B cell (primary cell): ENCODE measurements at regions not wholly inside any gene's neighbourhood (a gene's known extent, or its start where the extent isn't known, plus 50 kb on each side); places are given as distances from the start of the nearest gene placed in this dataset.

Source experiments
- ATAC-seq: fragments of 200-7000 bp; cut with Tn5 transposase; one replicate; pipeline ENCODE4 v1.10.0; 2021; ENCODE audit warnings: low read depth, mild to moderate bottlenecking, moderate number of reproducible peaks, moderate library complexity
- CTCF ChIA-PET: fragments of 350-600 bp; sonication (Branson Sonifier 250); formaldehyde crosslinking; loops from one replicate; lab custom pipeline; 2021; ENCODE audit warnings: antibody characterized with exemption, inconsistent platforms; lab: Charles Lee
- POLR2A ChIA-PET: fragments of 350-600 bp; sonication (Branson Sonifier 250); formaldehyde crosslinking; loops from one replicate; lab custom pipeline; 2021; ENCODE audit warnings: antibody characterized with exemption; lab: Charles Lee
- DNase-seq: peaks from one replicate; pipeline ENCODE4 v3.0.0; 2013
- H2AFZ ChIP-seq: 2 replicates; pipeline ENCODE4 v1.6.1; 2012; ENCODE audit warnings: mild to moderate bottlenecking, low read depth, low read length; ENCODE audit not compliant: insufficient read depth, poor library complexity, severe bottlenecking
- H3K27ac ChIP-seq, 2 donors: 1 replicate in 1 of 2; 2 replicates in 1 of 2; pipeline ENCODE4 v1.5.1; 2012 to 2013; ENCODE audit warnings: low read length in 2 of 2, mild to moderate bottlenecking in 2 of 2, moderate library complexity in 1 of 2
- H3K27me3 ChIP-seq, 4 experiments: fragments of 200-600 bp in 1 of 4; sonication (generic) in 1 of 4; replicated peaks in 1 of 4; 1 replicate in 2 of 4; 2 replicates in 2 of 4; pipeline versions ENCODE4 v1.6.1 to v1.7.0; 2013 to 2016; ENCODE audit warnings: low read length in 3 of 4, mild to moderate bottlenecking in 2 of 4, mixed read lengths in 1 of 4, moderate library complexity in 1 of 4; ENCODE audit not compliant: insufficient read depth in 4 of 4, control insufficient read depth in 3 of 4; ENCODE audit errors: control extremely low read depth in 1 of 4
- H3K36me3 ChIP-seq, 2 experiments: replicated peaks in 1 of 2; 1 replicate in 1 of 2; 2 replicates in 1 of 2; pipeline versions ENCODE4 v1.6.1 to v1.7.1; 2013; ENCODE audit warnings: low read length in 1 of 2; ENCODE audit not compliant: insufficient read depth in 2 of 2, control insufficient read depth in 1 of 2; ENCODE audit errors: control extremely low read depth in 1 of 2, extremely low read depth in 1 of 2
- H3K4me1 ChIP-seq, 2 donors: fragments of 200-600 bp in 1 of 2; sonication (generic) in 1 of 2; 1 replicate in 1 of 2; 2 replicates in 1 of 2; pipeline versions ENCODE4 v1.5.1 to v1.6.1; 2013 to 2017; ENCODE audit warnings: low read length in 2 of 2; ENCODE audit not compliant: control insufficient read depth in 2 of 2, insufficient read depth in 2 of 2
- H3K4me2 ChIP-seq: replicated peaks from 2 replicates; pipeline ENCODE3; 2012; ENCODE audit warnings: mild to moderate bottlenecking, low read depth, low read length; ENCODE audit not compliant: poor library complexity, severe bottlenecking
- H3K4me3 ChIP-seq, 5 experiments: fragments of 200-600 bp in 1 of 5; sonication (generic) in 1 of 5; 1 replicate in 3 of 5; 2 replicates in 2 of 5; pipeline versions ENCODE4 v1.5.1 to v1.7.0; 2011 to 2016; ENCODE audit warnings: low read length in 4 of 5, mild to moderate bottlenecking in 4 of 5, low read depth in 2 of 5, control low read depth in 1 of 5, moderate library complexity in 1 of 5; ENCODE audit not compliant: insufficient read depth in 1 of 5; ENCODE audit errors: control extremely low read depth in 1 of 5, extremely low read depth in 1 of 5
- H3K79me2 ChIP-seq: fragments of 200-600 bp; sonication (generic); one replicate; pipeline ENCODE4 v1.6.0; 2016; ENCODE audit warnings: low read length; ENCODE audit not compliant: control insufficient read depth, insufficient read depth
- H3K9ac ChIP-seq: fragments of 200-600 bp; sonication (generic); 2 replicates; pipeline ENCODE4 v1.6.1; 2017; ENCODE audit warnings: mild to moderate bottlenecking, low read length, moderate library complexity
- H3K9me3 ChIP-seq, 3 donors: one replicate each; pipeline versions ENCODE4 v1.6.1 to v1.7.1; 2013; ENCODE audit warnings: low read length in 2 of 3; ENCODE audit not compliant: control insufficient read depth in 2 of 3, insufficient read depth in 1 of 3; ENCODE audit errors: control extremely low read depth in 1 of 3
- H4K20me1 ChIP-seq: 2 replicates; pipeline ENCODE4 v1.6.0; 2012; ENCODE audit warnings: mild to moderate bottlenecking, low read length; ENCODE audit not compliant: insufficient read depth, control insufficient read depth, poor library complexity, severe bottlenecking
- H3K27ac Mint-ChIP-seq: one replicate; pipeline ENCODE4 v1.8.0; 2021; ENCODE audit warnings: mixed read lengths
- H3K27me3 Mint-ChIP-seq: one replicate; pipeline ENCODE4 v1.8.0; 2021; ENCODE audit warnings: mixed read lengths
- H3K4me1 Mint-ChIP-seq: one replicate; pipeline ENCODE4 v1.8.0; 2021; ENCODE audit warnings: mixed read lengths
- H3K4me3 Mint-ChIP-seq: one replicate; pipeline ENCODE4 v1.8.0; 2021; ENCODE audit warnings: mixed read lengths
- H3K9me3 Mint-ChIP-seq: one replicate; pipeline ENCODE4 v1.8.0; 2022; ENCODE audit warnings: mixed read lengths; ENCODE audit not compliant: insufficient read depth
- CTCF ChIP-seq: fragments of 200-600 bp; IDR thresholded peaks from one replicate; pipeline ENCODE4 v1.8.0; 2022; ENCODE audit warnings: antibody characterized with exemption, mild to moderate bottlenecking
- EZH2 ChIP-seq: IDR thresholded peaks from 2 replicates; pipeline ENCODE4 v1.6.1; 2012; ENCODE audit warnings: borderline replicate concordance, low read depth, mild to moderate bottlenecking, moderate library complexity, low read length; ENCODE audit not compliant: insufficient read depth, poor library complexity, severe bottlenecking
- WGBS: methylation state at CpG from one replicate; pipeline ENCODE4 v1.1.5; 2013; ENCODE audit warnings: missing lambda C conversion rate; ENCODE audit not compliant: insufficient coverage; 5-methylcytosine and 5-hydroxymethylcytosine counted together
- intact Hi-C: fragments of 100-400 bp; cut with micrococcal nuclease; formaldehyde crosslinking; loops from one replicate; pipeline ENCODE4 v1.10.0; 2022

- Histone ChIP-seq H3K27me3 (no peaks in the 10 kb centered on the region), H3K4me2 (no peak overlapping the region), H3K4me1 (peaks cover 25 to 49% of the 10 kb centered on the region in 2 donors), H3K36me3 (peaks cover 0 to 26% of the 10 kb centered on the region in 2 experiments), H3K27ac (no peak overlapping the region), H3K4me3 (no peak overlapping the region), H3K79me2 (peaks cover 26% of the 10 kb centered on the region), H3K9me3 (peaks cover 0 to 36% (median under 1%) of the 10 kb centered on the region in 3 donors), H4K20me1 (peaks cover 61% of the 10 kb centered on the region), H2AFZ (no peak overlapping the region), H3K9ac (no peak overlapping the region)
- no peaks in the 10 kb centered on the region for H3K27me3 Mint-ChIP-seq
- CTCF ChIA-PET: no interaction called here
- POLR2A ChIA-PET: interaction anchor here (0.5 to 0.6 kb wide), 2 partner anchors 17 to 291 kb away, joined by 6 to 7 read pairs; no protein-coding TSS in a partner anchor
- no peak overlapping the region for H3K4me3 Mint-ChIP-seq
- TF ChIP-seq EZH2 (no peak), CTCF (no peak)
- H3K27ac Mint-ChIP-seq: no peak overlapping the region
- 94% methylated on average over 27 of the region's 27 CpGs for WGBS
- peaks cover 64% of the 10 kb centered on the region for H3K4me1 Mint-ChIP-seq
- intact Hi-C loops: no loop called here
- ATAC-seq (no peak), DNase-seq (no peak)
- H3K9me3 Mint-ChIP-seq: no peaks in the 10 kb centered on the region
Observed at GRCh38 chr12:124482901-124483799, 84.3 kb downstream of the NCOR2 start.

DNA sequence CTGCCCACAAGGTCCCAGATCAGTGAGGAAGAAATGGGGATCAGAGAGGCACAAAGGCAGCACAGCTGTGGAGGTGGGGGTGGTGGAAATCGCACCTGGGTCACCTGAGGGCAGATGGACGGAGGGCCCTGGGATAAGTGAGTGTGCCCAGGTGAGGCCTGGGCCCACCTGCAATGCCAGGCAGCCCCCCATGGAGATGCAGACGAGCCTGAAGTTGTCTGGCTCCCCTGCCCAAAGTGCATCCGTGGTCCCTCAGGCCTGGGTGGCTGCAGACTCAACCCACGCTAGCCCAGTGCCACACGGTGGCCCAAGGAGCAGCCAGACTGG, 84.9 kb downstream of the NCOR2 start:
- peaks cover 26 to 55% of the 10 kb centered on the region in 2 donors for H3K4me1 ChIP-seq
- ChIA-PET POLR2A (no interaction called here), CTCF (no interaction called here)
- WGBS: 84% methylated on average over 6 of the region's 6 CpGs
- H3K4me3 ChIP-seq: no peak overlapping the region
- no peak overlapping the region for H3K4me3 Mint-ChIP-seq
- H3K9me3 Mint-ChIP-seq: no peaks in the 10 kb centered on the region
- intact Hi-C loops: no loop called here
- no peak overlapping the region for H2AFZ ChIP-seq
- TF ChIP-seq EZH2 (no peak), CTCF (no peak)
- peaks cover 66% of the 10 kb centered on the region for H3K4me1 Mint-ChIP-seq
- H3K79me2 ChIP-seq: peaks cover 29% of the 10 kb centered on the region
- no peak overlapping the region for H3K4me2 ChIP-seq
- no peak overlapping the region for H3K9ac ChIP-seq
- H4K20me1 ChIP-seq: peaks cover 61% of the 10 kb centered on the region
- DNase-seq: no peak
- H3K27ac ChIP-seq: no peak overlapping the region
- no peak overlapping the region for H3K27ac Mint-ChIP-seq
- H3K9me3 ChIP-seq: peaks cover 0 to 43% (median 7%) of the 10 kb centered on the region in 3 donors
- peaks cover 0 to 31% of the 10 kb centered on the region in 2 experiments for H3K36me3 ChIP-seq
- H3K27me3 ChIP-seq: no peaks in the 10 kb centered on the region
- ATAC-seq: no peak
- no peaks in the 10 kb centered on the region for H3K27me3 Mint-ChIP-seq
